Osteocyte (in vitro differentiated cells): ENCODE measurements at regions not wholly inside any gene's neighbourhood (a gene's known extent, or its start where the extent isn't known, plus 50 kb on each side); places are given as distances from the start of the nearest gene placed in this dataset.

Experiments
- DNase-seq: peaks from one replicate; pipeline ENCODE4 v3.0.0; 2021; ENCODE audit warnings: mixed read lengths; ENCODE audit not compliant: unreplicated experiment; ENCODE audit errors: extremely low spot score
- H3K27ac Mint-ChIP-seq: one replicate; pipeline ENCODE4 v1.8.0; 2021; ENCODE audit warnings: mild to moderate bottlenecking, mixed read lengths; ENCODE audit not compliant: unreplicated experiment
- H3K27me3 Mint-ChIP-seq: one replicate; pipeline ENCODE4 v1.8.0; 2021; ENCODE audit warnings: mixed read lengths; ENCODE audit not compliant: unreplicated experiment
- H3K36me3 Mint-ChIP-seq: one replicate; pipeline ENCODE4 v1.8.0; 2021; ENCODE audit warnings: mixed read lengths; ENCODE audit not compliant: unreplicated experiment
- H3K4me1 Mint-ChIP-seq: one replicate; pipeline ENCODE4 v1.8.0; 2021; ENCODE audit warnings: mixed read lengths; ENCODE audit not compliant: unreplicated experiment
- H3K4me3 Mint-ChIP-seq: one replicate; pipeline ENCODE4 v1.8.0; 2021; ENCODE audit warnings: mild to moderate bottlenecking, moderate library complexity, mixed read lengths; ENCODE audit not compliant: unreplicated experiment
- H3K9me3 Mint-ChIP-seq: one replicate; pipeline ENCODE4 v1.8.0; 2021; ENCODE audit warnings: mixed read lengths; ENCODE audit not compliant: unreplicated experiment
- TF ChIP-seq, protein P1 (sequence below): fragments of 200-600 bp; sonication (generic); IDR thresholded peaks from 2 replicates; pipeline ENCODE4 v1.5.0; 2021; ENCODE audit warnings: antibody characterized with exemption, mild to moderate bottlenecking, moderate library complexity

DNA sequence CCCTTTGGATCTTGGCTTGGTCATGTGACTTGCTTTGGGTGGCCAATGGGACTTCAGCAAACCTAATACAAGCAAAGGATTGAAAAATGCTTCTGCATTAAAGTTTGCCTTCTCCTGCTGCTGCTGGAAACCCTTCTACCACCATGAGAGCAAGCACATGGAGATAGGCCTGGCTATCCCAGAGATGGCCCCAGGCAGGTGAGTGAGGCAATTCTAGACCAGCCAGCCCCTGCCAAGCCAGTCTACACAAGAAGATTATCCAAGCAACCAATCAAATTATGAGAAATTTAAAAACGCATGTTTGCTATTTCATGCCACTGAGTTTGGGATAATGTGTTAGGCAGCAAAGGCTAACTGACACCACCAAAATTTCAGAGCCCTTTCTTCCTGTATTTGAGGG lies 274.3 kb downstream of the TFAP2C start:
- TF ChIP-seq, protein P1, sequence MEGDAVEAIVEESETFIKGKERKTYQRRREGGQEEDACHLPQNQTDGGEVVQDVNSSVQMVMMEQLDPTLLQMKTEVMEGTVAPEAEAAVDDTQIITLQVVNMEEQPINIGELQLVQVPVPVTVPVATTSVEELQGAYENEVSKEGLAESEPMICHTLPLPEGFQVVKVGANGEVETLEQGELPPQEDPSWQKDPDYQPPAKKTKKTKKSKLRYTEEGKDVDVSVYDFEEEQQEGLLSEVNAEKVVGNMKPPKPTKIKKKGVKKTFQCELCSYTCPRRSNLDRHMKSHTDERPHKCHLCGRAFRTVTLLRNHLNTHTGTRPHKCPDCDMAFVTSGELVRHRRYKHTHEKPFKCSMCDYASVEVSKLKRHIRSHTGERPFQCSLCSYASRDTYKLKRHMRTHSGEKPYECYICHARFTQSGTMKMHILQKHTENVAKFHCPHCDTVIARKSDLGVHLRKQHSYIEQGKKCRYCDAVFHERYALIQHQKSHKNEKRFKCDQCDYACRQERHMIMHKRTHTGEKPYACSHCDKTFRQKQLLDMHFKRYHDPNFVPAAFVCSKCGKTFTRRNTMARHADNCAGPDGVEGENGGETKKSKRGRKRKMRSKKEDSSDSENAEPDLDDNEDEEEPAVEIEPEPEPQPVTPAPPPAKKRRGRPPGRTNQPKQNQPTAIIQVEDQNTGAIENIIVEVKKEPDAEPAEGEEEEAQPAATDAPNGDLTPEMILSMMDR, result no peak
- no peak for DNase-seq
- Mint-ChIP-seq H3K36me3 (no peaks in the 10 kb centered on the region), H3K27me3 (peaks cover 5% of the 10 kb centered on the region), H3K9me3 (no peaks in the 10 kb centered on the region), H3K4me3 (no peak overlapping the region), H3K4me1 (no peaks in the 10 kb centered on the region), H3K27ac (no peak overlapping the region)

DNA sequence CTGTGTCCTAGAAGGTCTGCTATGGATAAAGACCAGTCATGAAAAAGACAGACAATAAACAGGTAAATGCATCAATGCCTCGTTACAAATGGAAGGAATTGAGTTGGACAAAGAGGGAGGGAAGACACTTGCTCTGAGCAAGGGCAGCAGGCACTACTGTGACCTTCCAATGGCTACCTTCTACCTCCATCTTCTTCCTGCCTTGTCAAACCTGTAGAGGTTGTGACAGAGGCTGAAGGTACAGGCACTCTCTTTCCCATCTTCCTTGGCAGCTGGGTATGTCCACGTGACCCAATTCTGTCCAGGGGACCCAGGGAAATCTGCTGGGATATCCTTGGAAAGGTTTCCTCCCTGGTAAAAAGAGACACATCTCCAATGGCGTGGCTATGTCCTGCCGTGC lies 274.8 kb downstream of the TFAP2C start:
- Mint-ChIP-seq H3K4me1 (no peaks in the 10 kb centered on the region), H3K36me3 (peaks cover 2% of the 10 kb centered on the region), H3K27me3 (peaks cover 1% of the 10 kb centered on the region), H3K4me3 (no peak overlapping the region), H3K9me3 (no peaks in the 10 kb centered on the region), H3K27ac (no peak overlapping the region)
- TF ChIP-seq, protein P1, result no peak
- DNase-seq, result no peak

DNA sequence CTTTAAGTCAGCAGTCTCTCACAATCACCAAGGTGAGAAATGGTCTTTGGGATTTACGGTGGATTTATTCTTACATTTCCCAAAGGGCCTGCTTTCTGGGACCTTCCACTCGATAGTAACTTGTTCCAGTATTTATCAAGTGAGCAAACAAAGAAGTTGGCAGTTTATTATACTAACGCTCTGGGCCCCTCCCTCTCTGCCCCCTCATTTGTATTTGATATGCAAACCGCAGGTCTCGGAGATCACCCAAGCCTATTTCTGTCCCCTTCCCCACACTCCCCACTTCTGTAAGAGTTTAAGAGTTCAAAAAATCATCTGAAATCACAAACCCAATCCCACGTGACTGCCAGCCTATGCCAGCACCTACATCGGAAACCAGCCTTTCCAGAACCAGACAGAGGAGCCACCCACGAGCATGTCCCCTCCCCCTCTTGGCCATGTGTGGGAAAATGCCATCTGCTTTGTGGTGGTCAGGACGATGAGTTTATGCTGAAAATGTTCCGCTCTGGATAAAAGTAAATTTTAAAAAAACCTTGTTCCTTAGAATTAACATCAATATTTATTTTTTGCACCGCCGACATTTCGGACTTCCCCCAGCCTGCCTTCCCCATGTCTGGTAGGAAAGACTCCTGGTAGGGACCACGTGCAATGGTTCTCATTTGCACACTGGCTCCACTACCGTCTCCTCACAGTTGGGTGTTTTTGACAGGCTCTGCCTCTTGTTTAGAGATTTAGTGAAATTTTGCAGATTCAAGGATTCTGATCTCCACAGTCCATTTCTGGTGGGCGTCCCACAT lies 281.0 kb downstream of the TFAP2C start:
- Mint-ChIP-seq H3K36me3 (peaks cover 2% of the 10 kb centered on the region), H3K4me3 (no peak overlapping the region), H3K9me3 (no peaks in the 10 kb centered on the region), H3K4me1 (no peaks in the 10 kb centered on the region), H3K27me3 (no peaks in the 10 kb centered on the region), H3K27ac (no peak overlapping the region)
- no peak for DNase-seq
- TF ChIP-seq, protein P1, result no peak

DNA sequence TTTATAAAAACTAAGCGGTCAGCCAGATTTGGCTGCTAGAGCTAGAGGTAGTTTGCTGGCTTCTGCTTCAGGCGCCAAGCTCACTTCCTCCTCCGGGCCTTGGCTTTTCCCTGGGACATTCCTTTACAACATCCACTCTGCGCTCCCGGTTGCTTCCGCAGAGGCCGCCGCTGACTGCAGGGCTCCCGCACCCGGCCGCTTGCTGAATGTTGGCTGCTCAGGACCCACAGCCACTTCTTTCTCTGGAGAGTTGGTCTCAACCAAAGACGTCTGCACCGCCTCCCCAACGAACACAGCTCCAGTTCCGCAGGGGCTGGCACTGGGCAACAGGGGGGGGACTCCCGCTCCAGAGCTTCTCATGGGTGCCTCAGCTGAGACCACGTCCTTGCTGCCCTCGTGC lies 282.8 kb downstream of the TFAP2C start:
- TF ChIP-seq, protein P1, result no peak
- Mint-ChIP-seq H3K9me3 (no peaks in the 10 kb centered on the region), H3K4me1 (no peaks in the 10 kb centered on the region), H3K27me3 (no peaks in the 10 kb centered on the region), H3K36me3 (peaks cover 2% of the 10 kb centered on the region), H3K4me3 (no peak overlapping the region), H3K27ac (no peak overlapping the region)
- no peak for DNase-seq

DNA sequence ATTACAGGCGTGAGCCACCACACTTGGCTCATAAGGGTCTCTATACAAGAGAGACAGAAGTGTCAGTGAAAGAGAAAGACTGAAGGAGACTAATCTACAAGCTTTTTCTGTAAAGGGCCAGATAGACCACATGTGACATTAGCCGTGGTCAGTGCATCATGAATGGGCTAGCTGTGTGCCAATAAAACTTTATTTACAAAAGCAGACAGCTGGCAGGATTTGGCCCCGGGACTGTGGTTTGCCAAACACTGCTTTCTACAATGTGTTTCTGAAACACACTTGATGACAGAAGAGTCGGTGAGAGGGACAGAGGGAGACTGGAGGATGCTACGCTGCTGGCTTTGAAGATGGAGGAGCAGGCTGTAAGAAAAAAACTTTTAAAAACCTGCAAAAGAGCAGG lies 285.4 kb downstream of the TFAP2C start:
- Mint-ChIP-seq H3K9me3 (no peaks in the 10 kb centered on the region), H3K27ac (no peak overlapping the region), H3K36me3 (no peaks in the 10 kb centered on the region), H3K27me3 (peaks cover 2% of the 10 kb centered on the region), H3K4me1 (no peaks in the 10 kb centered on the region), H3K4me3 (no peak overlapping the region)
- DNase-seq, result no peak
- TF ChIP-seq, protein P1, result no peak
